GM23248 (cell line): ENCODE measurements at regions not wholly inside any gene's neighbourhood (a gene's known extent, or its start where the extent isn't known, plus 50 kb on each side); places are given as distances from the start of the nearest gene placed in this dataset.

Experiments
- EZH2 ChIP-seq: fragments of 200-600 bp; sonication (generic); IDR thresholded peaks from 2 replicates; pipeline ENCODE4 v1.6.1; 2018; ENCODE audit warnings: antibody characterized with exemption, mild to moderate bottlenecking; ENCODE audit not compliant: insufficient read depth, poor library complexity, severe bottlenecking
- EZH2phosphoT487 ChIP-seq: fragments of 200-600 bp; sonication (generic); IDR thresholded peaks from 2 replicates; pipeline ENCODE4 v1.6.1; 2018; ENCODE audit warnings: antibody characterized with exemption, moderate library complexity, mild to moderate bottlenecking, low read depth; ENCODE audit not compliant: insufficient read depth

GRCh38 chr2:89000235-89000634, 308.8 kb downstream of the RPIA start:
- TF ChIP-seq EZH2, result no peak
- TF ChIP-seq EZH2phosphoT487, result no peak
